ENCODE measurements at regions not wholly inside any gene's neighbourhood (a gene's known extent, or its start where the extent isn't known, plus 50 kb on each side); places are given as distances from the start of the nearest gene placed in this dataset.

- Histone ChIP-seq H3K9ac (ENCODE audit: low read length) (no peak overlapping the region), H2AFZ (ENCODE audit: low read depth, low read length) (no peak overlapping the region), H3K27ac (ENCODE audit: low read length) (no peak overlapping the region), H3K36me3 (ENCODE audit: insufficient read depth, low read length) (no peaks in the 10 kb centered on the region), H3K79me2 (replicated peaks; ENCODE audit: insufficient read depth, low read length) (no peaks in the 10 kb centered on the region), H3K27me3 (ENCODE audit: insufficient read depth, low read depth, low read length) (no peaks in the 10 kb centered on the region), H3K9me3 (ENCODE audit: low read length) (no peaks in the 10 kb centered on the region), H3K9me2 (ENCODE audit: insufficient read depth, low read length) (no peaks in the 10 kb centered on the region), H3K4me2 (ENCODE audit: low read length) (no peak overlapping the region), H4K20me1 (ENCODE audit: insufficient read depth) (no peaks in the 10 kb centered on the region), H3K4me3 (ENCODE audit: low read length) (no peak overlapping the region), H3F3A (ENCODE audit: insufficient read depth, low read length, poor library complexity, severe bottlenecking) (no peaks in the 10 kb centered on the region)
- TF ChIP-seq POLR2AphosphoS5 (IDR thresholded peaks at IDR 0.05) (no peak), SMC3 (conservative IDR thresholded peaks at IDR 0.05; ENCODE audit: poor library complexity) (no peak), EP300 (conservative IDR thresholded peaks at IDR 0.05; ENCODE audit: poor library complexity, severe bottlenecking) (no peak), EZH2 (IDR thresholded peaks at IDR 0.05; ENCODE audit: borderline replicate concordance, insufficient read depth, low read length, poor library complexity, severe bottlenecking) (no peak), MXI1 (conservative IDR thresholded peaks at IDR 0.05; ENCODE audit: poor library complexity, severe bottlenecking) (no peak), RAD21 (conservative IDR thresholded peaks at IDR 0.05) (no peak), TAF1 (IDR thresholded peaks at IDR 0.05; ENCODE audit: low read depth) (no peak)
- TF ChIP-seq, protein P1, sequence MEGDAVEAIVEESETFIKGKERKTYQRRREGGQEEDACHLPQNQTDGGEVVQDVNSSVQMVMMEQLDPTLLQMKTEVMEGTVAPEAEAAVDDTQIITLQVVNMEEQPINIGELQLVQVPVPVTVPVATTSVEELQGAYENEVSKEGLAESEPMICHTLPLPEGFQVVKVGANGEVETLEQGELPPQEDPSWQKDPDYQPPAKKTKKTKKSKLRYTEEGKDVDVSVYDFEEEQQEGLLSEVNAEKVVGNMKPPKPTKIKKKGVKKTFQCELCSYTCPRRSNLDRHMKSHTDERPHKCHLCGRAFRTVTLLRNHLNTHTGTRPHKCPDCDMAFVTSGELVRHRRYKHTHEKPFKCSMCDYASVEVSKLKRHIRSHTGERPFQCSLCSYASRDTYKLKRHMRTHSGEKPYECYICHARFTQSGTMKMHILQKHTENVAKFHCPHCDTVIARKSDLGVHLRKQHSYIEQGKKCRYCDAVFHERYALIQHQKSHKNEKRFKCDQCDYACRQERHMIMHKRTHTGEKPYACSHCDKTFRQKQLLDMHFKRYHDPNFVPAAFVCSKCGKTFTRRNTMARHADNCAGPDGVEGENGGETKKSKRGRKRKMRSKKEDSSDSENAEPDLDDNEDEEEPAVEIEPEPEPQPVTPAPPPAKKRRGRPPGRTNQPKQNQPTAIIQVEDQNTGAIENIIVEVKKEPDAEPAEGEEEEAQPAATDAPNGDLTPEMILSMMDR (IDR thresholded peaks at IDR 0.05; ENCODE audit: poor library complexity, severe bottlenecking): no peak
- TF ChIP-seq, protein P2, sequence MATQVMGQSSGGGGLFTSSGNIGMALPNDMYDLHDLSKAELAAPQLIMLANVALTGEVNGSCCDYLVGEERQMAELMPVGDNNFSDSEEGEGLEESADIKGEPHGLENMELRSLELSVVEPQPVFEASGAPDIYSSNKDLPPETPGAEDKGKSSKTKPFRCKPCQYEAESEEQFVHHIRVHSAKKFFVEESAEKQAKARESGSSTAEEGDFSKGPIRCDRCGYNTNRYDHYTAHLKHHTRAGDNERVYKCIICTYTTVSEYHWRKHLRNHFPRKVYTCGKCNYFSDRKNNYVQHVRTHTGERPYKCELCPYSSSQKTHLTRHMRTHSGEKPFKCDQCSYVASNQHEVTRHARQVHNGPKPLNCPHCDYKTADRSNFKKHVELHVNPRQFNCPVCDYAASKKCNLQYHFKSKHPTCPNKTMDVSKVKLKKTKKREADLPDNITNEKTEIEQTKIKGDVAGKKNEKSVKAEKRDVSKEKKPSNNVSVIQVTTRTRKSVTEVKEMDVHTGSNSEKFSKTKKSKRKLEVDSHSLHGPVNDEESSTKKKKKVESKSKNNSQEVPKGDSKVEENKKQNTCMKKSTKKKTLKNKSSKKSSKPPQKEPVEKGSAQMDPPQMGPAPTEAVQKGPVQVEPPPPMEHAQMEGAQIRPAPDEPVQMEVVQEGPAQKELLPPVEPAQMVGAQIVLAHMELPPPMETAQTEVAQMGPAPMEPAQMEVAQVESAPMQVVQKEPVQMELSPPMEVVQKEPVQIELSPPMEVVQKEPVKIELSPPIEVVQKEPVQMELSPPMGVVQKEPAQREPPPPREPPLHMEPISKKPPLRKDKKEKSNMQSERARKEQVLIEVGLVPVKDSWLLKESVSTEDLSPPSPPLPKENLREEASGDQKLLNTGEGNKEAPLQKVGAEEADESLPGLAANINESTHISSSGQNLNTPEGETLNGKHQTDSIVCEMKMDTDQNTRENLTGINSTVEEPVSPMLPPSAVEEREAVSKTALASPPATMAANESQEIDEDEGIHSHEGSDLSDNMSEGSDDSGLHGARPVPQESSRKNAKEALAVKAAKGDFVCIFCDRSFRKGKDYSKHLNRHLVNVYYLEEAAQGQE (IDR thresholded peaks at IDR 0.05; ENCODE audit: borderline replicate concordance): no peak
Observed at GRCh38 chr3:95084738-95085137, 1021.9 kb downstream of the NSUN3 start.

DNA sequence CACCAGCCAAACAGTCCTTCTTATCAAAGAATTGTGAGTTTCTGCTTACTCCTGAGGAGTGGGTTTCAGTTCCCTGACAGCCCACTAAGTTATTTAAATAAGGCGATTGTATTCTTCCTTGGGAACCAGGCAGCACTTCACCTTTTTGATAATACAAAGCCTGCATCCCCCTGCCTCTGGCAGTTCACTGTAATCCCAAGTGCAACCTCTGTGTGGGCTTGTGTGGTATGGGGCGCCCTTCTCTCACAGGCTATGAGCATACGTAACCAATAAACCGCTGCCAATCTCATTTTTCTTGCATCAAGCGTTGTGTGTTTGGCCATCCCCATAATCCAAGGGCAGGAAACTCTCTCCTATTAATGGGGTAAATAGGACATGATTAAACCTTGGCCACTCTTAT lies 1025.6 kb downstream of the NSUN3 start:
- Histone ChIP-seq H3F3A (ENCODE audit: insufficient read depth, low read length, poor library complexity, severe bottlenecking) (no peaks in the 10 kb centered on the region), H3K36me3 (ENCODE audit: insufficient read depth, low read length) (no peaks in the 10 kb centered on the region), H2AFZ (ENCODE audit: low read depth, low read length) (no peak overlapping the region), H3K9me2 (ENCODE audit: insufficient read depth, low read length) (no peaks in the 10 kb centered on the region), H3K9me3 (ENCODE audit: low read length) (no peaks in the 10 kb centered on the region), H4K20me1 (ENCODE audit: insufficient read depth) (no peaks in the 10 kb centered on the region), H3K27ac (ENCODE audit: low read length) (no peak overlapping the region), H3K79me2 (replicated peaks; ENCODE audit: insufficient read depth, low read length) (no peaks in the 10 kb centered on the region), H3K4me3 (ENCODE audit: low read length) (no peak overlapping the region), H3K4me2 (ENCODE audit: low read length) (no peak overlapping the region), H3K9ac (ENCODE audit: low read length) (no peak overlapping the region), H3K27me3 (ENCODE audit: insufficient read depth, low read depth, low read length) (no peaks in the 10 kb centered on the region)
- TF ChIP-seq RAD21 (conservative IDR thresholded peaks at IDR 0.05): no peak
- no peak for TF ChIP-seq TAF1 (IDR thresholded peaks at IDR 0.05; ENCODE audit: low read depth)
- no peak for TF ChIP-seq SMC3 (conservative IDR thresholded peaks at IDR 0.05; ENCODE audit: poor library complexity)
- TF ChIP-seq, protein P1 (IDR thresholded peaks at IDR 0.05; ENCODE audit: poor library complexity, severe bottlenecking): no peak
- TF ChIP-seq, protein P2 (IDR thresholded peaks at IDR 0.05; ENCODE audit: borderline replicate concordance): no peak
- TF ChIP-seq POLR2AphosphoS5 (IDR thresholded peaks at IDR 0.05): no peak
- no peak for TF ChIP-seq EZH2 (IDR thresholded peaks at IDR 0.05; ENCODE audit: borderline replicate concordance, insufficient read depth, low read length, poor library complexity, severe bottlenecking)
- TF ChIP-seq MXI1 (conservative IDR thresholded peaks at IDR 0.05; ENCODE audit: poor library complexity, severe bottlenecking): no peak
- TF ChIP-seq EP300 (conservative IDR thresholded peaks at IDR 0.05; ENCODE audit: poor library complexity, severe bottlenecking): no peak
